ENCODE measurements at regions not wholly inside any gene's neighbourhood (a gene's known extent, or its start where the extent isn't known, plus 50 kb on each side); places are given as distances from the start of the nearest gene placed in this dataset.

DNA sequence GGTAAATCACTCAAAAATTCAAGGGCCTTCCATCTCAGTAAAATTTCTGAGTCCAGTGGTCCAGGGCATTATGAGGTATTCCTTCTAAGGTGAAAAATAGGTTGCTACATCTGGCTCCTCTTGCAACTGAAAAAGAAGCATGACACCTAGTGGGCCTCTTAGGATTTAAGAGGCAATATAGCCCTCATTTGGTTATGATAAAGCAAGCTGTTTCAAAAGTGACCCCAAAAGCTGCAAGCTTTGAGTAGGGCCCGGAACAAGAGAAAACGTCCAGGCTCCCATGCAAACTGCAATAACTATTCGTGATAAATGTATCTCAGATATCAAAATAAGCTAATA, 1910.2 kb upstream of the PRR20A start:
- ChIA-PET CTCF (no interaction called here), POLR2A (ENCODE audit: low non-redundant PET) (no interaction called here)
- no peak overlapping the region for H3K4me3 ChIP-seq (ENCODE audit: low read depth, low read length, poor library complexity, severe bottlenecking)
- DNase-seq (ENCODE audit: low spot score): no peak
- H3K9me3 ChIP-seq (ENCODE audit: low read depth, low read length, poor library complexity, severe bottlenecking): no peaks in the 10 kb centered on the region
- intact Hi-C loops (cut with micrococcal nuclease; ENCODE audit: unreplicated experiment): no loop called here
- no peak overlapping the region for H3K27ac ChIP-seq (ENCODE audit: low read depth, low read length, poor library complexity, severe bottlenecking)
- TF ChIP-seq, protein P1, sequence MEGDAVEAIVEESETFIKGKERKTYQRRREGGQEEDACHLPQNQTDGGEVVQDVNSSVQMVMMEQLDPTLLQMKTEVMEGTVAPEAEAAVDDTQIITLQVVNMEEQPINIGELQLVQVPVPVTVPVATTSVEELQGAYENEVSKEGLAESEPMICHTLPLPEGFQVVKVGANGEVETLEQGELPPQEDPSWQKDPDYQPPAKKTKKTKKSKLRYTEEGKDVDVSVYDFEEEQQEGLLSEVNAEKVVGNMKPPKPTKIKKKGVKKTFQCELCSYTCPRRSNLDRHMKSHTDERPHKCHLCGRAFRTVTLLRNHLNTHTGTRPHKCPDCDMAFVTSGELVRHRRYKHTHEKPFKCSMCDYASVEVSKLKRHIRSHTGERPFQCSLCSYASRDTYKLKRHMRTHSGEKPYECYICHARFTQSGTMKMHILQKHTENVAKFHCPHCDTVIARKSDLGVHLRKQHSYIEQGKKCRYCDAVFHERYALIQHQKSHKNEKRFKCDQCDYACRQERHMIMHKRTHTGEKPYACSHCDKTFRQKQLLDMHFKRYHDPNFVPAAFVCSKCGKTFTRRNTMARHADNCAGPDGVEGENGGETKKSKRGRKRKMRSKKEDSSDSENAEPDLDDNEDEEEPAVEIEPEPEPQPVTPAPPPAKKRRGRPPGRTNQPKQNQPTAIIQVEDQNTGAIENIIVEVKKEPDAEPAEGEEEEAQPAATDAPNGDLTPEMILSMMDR (conservative IDR thresholded peaks at IDR 0.05; ENCODE audit: low read depth, low read length): no peak
- TF ChIP-seq EZH2 (IDR thresholded peaks at IDR 0.05; ENCODE audit: borderline replicate concordance, low read depth, low read length, poor library complexity, severe bottlenecking): no peak
- no peaks in the 10 kb centered on the region for H3K36me3 ChIP-seq (ENCODE audit: insufficient read depth, low read length, poor library complexity, severe bottlenecking)
- no peaks in the 10 kb centered on the region for H3K4me1 ChIP-seq (ENCODE audit: insufficient read depth, low read length, poor library complexity, severe bottlenecking)
- H3K27me3 ChIP-seq (replicated peaks; ENCODE audit: insufficient read depth, low read depth, low read length, poor library complexity): no peaks in the 10 kb centered on the region
- no TSS peak for BruUV-seq (replicated peaks)

DNA sequence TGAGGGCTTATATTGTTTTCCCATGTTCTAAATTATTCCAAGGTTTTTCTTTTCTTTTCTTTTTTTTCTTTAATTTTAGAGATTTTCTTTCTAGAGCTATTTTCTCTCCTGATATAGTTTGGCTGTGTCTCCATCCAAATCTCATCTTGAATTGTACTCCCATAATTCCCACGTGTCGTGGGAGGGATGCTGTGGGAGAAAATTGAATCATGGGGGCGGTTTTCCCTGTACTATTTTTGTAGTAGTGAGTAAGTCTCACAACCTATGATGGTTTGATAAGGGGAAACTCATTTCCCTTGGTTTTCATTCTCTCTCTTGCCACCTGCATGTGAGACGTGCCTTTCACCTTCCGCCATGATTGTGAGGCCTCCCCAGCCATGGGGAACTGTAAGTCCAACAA, 1906.4 kb upstream of the PRR20A start:
- TF ChIP-seq, protein P1 (conservative IDR thresholded peaks at IDR 0.05; ENCODE audit: low read depth, low read length): no peak
- no peak for TF ChIP-seq EZH2 (IDR thresholded peaks at IDR 0.05; ENCODE audit: borderline replicate concordance, low read depth, low read length, poor library complexity, severe bottlenecking)
- Histone ChIP-seq H3K27ac (ENCODE audit: low read depth, low read length, poor library complexity, severe bottlenecking) (no peak overlapping the region), H3K4me1 (ENCODE audit: insufficient read depth, low read length, poor library complexity, severe bottlenecking) (no peaks in the 10 kb centered on the region), H3K27me3 (replicated peaks; ENCODE audit: insufficient read depth, low read depth, low read length, poor library complexity) (no peaks in the 10 kb centered on the region), H3K36me3 (ENCODE audit: insufficient read depth, low read length, poor library complexity, severe bottlenecking) (no peaks in the 10 kb centered on the region), H3K4me3 (ENCODE audit: low read depth, low read length, poor library complexity, severe bottlenecking) (no peak overlapping the region), H3K9me3 (ENCODE audit: low read depth, low read length, poor library complexity, severe bottlenecking) (no peaks in the 10 kb centered on the region)
- intact Hi-C loops (cut with micrococcal nuclease; ENCODE audit: unreplicated experiment): no loop called here
- no peak for DNase-seq (ENCODE audit: low spot score)
- CTCF ChIA-PET: no interaction called here
- BruUV-seq (replicated peaks): no TSS peak
- POLR2A ChIA-PET (ENCODE audit: low non-redundant PET): no interaction called here

DNA sequence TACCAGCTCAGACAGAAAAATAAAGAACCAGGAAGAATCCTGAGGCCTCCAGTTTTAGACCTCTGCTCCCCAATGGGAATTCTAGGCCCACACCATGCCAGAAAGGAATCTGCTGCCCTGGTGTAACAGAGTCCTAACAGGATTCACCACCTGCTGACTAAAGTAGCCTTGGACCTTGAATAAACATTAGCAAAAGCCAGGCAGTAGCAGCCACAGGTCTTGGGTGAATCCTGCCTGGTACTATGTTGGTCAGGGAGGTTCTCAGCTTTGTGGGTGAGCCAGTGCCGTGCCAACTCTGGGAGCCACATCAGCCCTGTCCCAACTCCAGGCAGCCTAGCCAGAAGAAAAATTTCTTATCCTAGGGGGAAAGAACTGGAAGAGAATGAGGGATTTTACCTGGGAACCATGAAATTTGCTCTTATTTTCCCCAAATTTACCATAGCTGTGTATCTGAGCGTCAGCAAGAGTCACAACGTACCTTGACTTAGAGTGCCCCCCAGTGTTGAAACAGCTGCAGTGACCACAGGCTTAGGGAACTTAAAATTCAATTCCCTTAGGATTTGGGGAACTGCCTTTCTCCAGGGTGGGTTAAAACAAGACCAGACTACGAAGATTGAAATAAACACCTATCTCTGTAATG, 1895.6 kb upstream of the PRR20A start:
- POLR2A ChIA-PET (ENCODE audit: low non-redundant PET): no interaction called here
- H3K4me1 ChIP-seq (ENCODE audit: insufficient read depth, low read length, poor library complexity, severe bottlenecking): no peaks in the 10 kb centered on the region
- H3K36me3 ChIP-seq (ENCODE audit: insufficient read depth, low read length, poor library complexity, severe bottlenecking): no peaks in the 10 kb centered on the region
- BruUV-seq (replicated peaks): no TSS peak
- no peak overlapping the region for H3K4me3 ChIP-seq (ENCODE audit: low read depth, low read length, poor library complexity, severe bottlenecking)
- CTCF ChIA-PET: interaction anchor here (1.5 kb wide), 1 partner anchor 1995 kb away, joined by 5 read pairs; no protein-coding TSS in a partner anchor
- peak; percentile 36 for DNase-seq (ENCODE audit: low spot score)
- no peak overlapping the region for H3K27ac ChIP-seq (ENCODE audit: low read depth, low read length, poor library complexity, severe bottlenecking)
- TF ChIP-seq, protein P1 (conservative IDR thresholded peaks at IDR 0.05; ENCODE audit: low read depth, low read length): peak; percentile 64
- TF ChIP-seq EZH2 (IDR thresholded peaks at IDR 0.05; ENCODE audit: borderline replicate concordance, low read depth, low read length, poor library complexity, severe bottlenecking): no peak
- intact Hi-C loops (cut with micrococcal nuclease; ENCODE audit: unreplicated experiment): loop anchor here (5.0 to 10.0 kb wide), 2 partner anchors 1463 to 1990 kb away; no protein-coding TSS in a partner anchor
- no peaks in the 10 kb centered on the region for H3K9me3 ChIP-seq (ENCODE audit: low read depth, low read length, poor library complexity, severe bottlenecking)
- H3K27me3 ChIP-seq (replicated peaks; ENCODE audit: insufficient read depth, low read depth, low read length, poor library complexity): no peaks in the 10 kb centered on the region
